Type B pancreatic cell (in vitro differentiated cells): ENCODE measurements at regions not wholly inside any gene's neighbourhood (a gene's known extent, or its start where the extent isn't known, plus 50 kb on each side); places are given as distances from the start of the nearest gene placed in this dataset.
"Not testable (repeated sequence)": the region's sequence is repeated elsewhere in the genome, so short reads cannot be mapped to it uniquely, and the experiment has no call there.

Experiments
- DNase-seq: peaks from one replicate; pipeline ENCODE4 v3.0.0; 2021; ENCODE audit warnings: mixed read lengths; ENCODE audit not compliant: unreplicated experiment; ENCODE audit errors: extremely low spot score
- H3K27ac Mint-ChIP-seq: 2 replicates; pipeline ENCODE4 v1.8.0; 2021; ENCODE audit warnings: mild to moderate bottlenecking, mixed read lengths
- H3K27me3 Mint-ChIP-seq: 2 replicates; pipeline ENCODE4 v1.8.0; 2021; ENCODE audit warnings: mixed read lengths
- H3K36me3 Mint-ChIP-seq: 2 replicates; pipeline ENCODE4 v1.8.0; 2021; ENCODE audit warnings: mixed read lengths
- H3K4me1 Mint-ChIP-seq: one replicate; pipeline ENCODE4 v1.8.0; 2021; ENCODE audit warnings: mixed read lengths; ENCODE audit not compliant: unreplicated experiment
- H3K4me3 Mint-ChIP-seq: 2 replicates; pipeline ENCODE4 v1.8.0; 2021; ENCODE audit warnings: mild to moderate bottlenecking, mixed read lengths
- H3K9me3 Mint-ChIP-seq: 2 replicates; pipeline ENCODE4 v1.8.0; 2021; ENCODE audit warnings: mixed read lengths
- CTCF ChIP-seq: fragments of 200-600 bp; sonication (generic); conservative IDR thresholded peaks from 2 replicates; pipeline ENCODE4 v1.5.0; 2021; ENCODE audit warnings: antibody characterized with exemption, mild to moderate bottlenecking

- Mint-ChIP-seq H3K36me3 (no peaks in the 10 kb centered on the region), H3K4me3 (no peak overlapping the region), H3K27me3 (no peaks in the 10 kb centered on the region), H3K27ac (no peak overlapping the region), H3K4me1 (no peaks in the 10 kb centered on the region), H3K9me3 (no peaks in the 10 kb centered on the region)
- no peak for TF ChIP-seq CTCF
- DNase-seq, result no peak
Measured at GRCh38 chr5:92841604-92842155, 739.3 kb downstream of the NR2F1-AS1 start.

DNA sequence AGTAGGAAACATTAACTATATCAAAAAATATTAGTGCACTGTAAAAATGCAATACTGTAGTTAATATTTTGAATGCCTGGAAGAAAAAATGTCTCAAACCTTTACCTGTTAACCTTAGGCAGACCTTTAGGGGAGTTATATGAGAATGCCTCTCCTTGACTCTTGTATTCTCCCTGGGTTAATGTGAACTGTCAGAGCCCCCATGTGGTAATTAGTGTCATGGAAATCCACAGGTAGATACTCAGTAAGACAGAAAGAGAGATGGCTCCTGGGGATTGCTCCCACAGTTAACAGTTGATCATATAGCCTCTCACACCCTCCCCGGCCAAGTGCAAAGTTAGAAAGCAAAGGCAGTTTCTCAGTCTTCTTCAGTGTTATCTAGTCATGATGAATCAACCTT is 742.8 kb downstream of the NR2F1-AS1 start:
- no peaks in the 10 kb centered on the region for H3K4me1 Mint-ChIP-seq
- H3K9me3 Mint-ChIP-seq, result no peaks in the 10 kb centered on the region
- H3K4me3 Mint-ChIP-seq, result no peak overlapping the region
- no peak overlapping the region for H3K27ac Mint-ChIP-seq
- no peak for TF ChIP-seq CTCF
- H3K27me3 Mint-ChIP-seq, result peaks cover 4% of the 10 kb centered on the region
- H3K36me3 Mint-ChIP-seq, result no peaks in the 10 kb centered on the region
- DNase-seq, result no peak

DNA sequence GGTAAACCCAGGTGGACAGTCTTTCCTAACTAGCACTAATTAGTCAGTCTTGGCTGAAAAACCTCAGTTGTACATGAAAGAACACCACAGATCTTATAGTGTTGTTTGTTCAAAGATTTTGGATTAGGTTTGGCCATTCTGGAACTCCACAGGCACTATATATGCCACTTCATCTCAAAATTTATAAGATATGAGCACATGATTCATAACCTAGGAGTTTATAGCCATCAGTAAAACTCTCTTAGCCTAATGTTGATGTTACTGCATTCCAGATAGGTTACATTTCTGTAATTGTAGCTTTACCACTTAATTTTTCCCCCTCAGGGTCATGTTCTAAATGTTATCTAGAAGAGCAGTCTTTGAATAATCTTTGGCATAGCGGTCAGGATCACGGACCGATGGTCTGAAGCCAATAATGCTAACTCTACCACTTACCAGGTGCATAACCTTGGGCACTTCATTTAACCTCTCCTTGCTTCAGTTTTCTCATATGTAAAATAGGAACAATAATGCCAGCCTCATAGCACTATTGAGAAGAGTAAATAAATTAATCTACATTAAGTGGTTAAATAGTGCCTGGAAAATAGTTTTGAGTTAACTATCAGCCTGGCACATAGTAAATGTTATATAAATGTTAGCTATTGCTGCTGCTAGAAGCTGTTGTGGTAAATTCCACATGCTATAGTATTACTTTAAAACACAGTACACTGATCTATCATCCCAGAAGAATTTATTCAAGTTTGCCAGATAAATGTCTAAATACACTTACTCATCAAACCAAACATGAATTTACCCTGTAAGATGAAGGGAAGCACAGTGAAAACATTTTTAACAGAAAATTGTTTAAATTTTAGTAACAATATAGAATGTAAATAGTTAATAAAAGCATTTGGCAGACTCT is 743.9 kb downstream of the NR2F1-AS1 start:
- Mint-ChIP-seq H3K27me3 (peaks cover 4% of the 10 kb centered on the region), H3K4me1 (no peaks in the 10 kb centered on the region), H3K9me3 (peaks cover 4% of the 10 kb centered on the region), H3K4me3 (no peak overlapping the region), H3K36me3 (no peaks in the 10 kb centered on the region), H3K27ac (no peak overlapping the region)
- no peak for TF ChIP-seq CTCF
- no peak for DNase-seq

- no peak for DNase-seq
- Mint-ChIP-seq H3K4me3 (no peak overlapping the region), H3K4me1 (no peaks in the 10 kb centered on the region), H3K36me3 (no peaks in the 10 kb centered on the region), H3K9me3 (peaks cover 4% of the 10 kb centered on the region), H3K27me3 (peaks cover 4% of the 10 kb centered on the region), H3K27ac (no peak overlapping the region)
- no peak for TF ChIP-seq CTCF
Measured at GRCh38 chr5:92835712-92836111, 745.3 kb downstream of the NR2F1-AS1 start.

GRCh38 chr5:92823551-92823950 is 757.5 kb downstream of the NR2F1-AS1 start:
- H3K9me3 Mint-ChIP-seq, H3K36me3 Mint-ChIP-seq, H3K4me1 Mint-ChIP-seq, H3K27ac Mint-ChIP-seq, H3K4me3 Mint-ChIP-seq, DNase-seq, H3K27me3 Mint-ChIP-seq: not testable (repeated sequence)

DNA sequence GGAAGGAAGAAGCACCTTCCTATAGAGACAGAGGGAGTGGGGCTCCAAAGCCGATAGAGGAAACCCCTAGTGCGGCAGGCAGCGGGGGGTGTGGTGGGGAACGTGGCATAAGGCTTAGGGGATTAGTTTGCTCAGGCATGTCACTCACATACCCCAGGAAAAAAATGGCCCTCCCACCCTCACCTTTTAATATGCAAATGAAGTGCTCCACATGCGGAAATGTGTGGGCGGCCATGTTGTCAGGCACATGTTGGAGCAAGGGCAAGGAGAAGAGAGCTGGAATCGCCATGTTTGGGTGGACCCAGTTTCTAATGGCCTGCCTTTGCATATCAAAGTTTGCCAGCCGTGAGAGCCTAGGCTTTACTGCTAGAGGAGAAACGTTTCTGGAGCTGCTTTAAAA is 758.8 kb downstream of the NR2F1-AS1 start:
- DNase-seq, result no peak
- Mint-ChIP-seq H3K4me3 (no peak overlapping the region), H3K27ac (no peak overlapping the region), H3K36me3 (no peaks in the 10 kb centered on the region), H3K9me3 (no peaks in the 10 kb centered on the region), H3K4me1 (no peaks in the 10 kb centered on the region), H3K27me3 (peaks cover 3% of the 10 kb centered on the region)
- TF ChIP-seq CTCF, result no peak
